ENCODE measurements at regions not wholly inside any gene's neighbourhood (a gene's known extent, or its start where the extent isn't known, plus 50 kb on each side); places are given as distances from the start of the nearest gene placed in this dataset.

DNA sequence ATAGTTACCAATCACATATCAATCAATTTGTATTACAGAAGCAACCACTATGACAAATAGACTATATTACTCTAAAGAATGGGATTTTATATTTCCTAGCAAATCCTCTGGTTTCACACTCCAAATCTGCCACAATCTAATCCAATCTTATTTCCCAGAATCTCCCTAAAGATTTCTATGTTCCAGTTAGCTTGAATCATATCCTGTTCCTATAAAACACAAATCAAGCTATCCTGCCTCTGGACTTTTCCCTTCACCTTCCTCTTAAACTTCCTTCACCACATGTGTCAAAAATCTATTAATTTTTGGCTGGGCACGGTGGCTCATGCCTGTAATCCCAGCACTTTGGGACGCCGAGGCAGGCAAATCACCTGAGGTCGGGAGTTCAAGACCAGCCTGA, 50.0 kb downstream of the PIK3C2A start:
- Histone ChIP-seq H3K4me1 (ENCODE audit: insufficient read depth, low read length, severe bottlenecking) (peaks cover 26% of the 10 kb centered on the region), H3K36me3 (ENCODE audit: insufficient read depth, low read length) (peaks cover 17% of the 10 kb centered on the region), H3K27ac (ENCODE audit: low read depth, low read length, poor library complexity, severe bottlenecking) (no peak overlapping the region)

GRCh38 chr11:17156283-17156682, 51.5 kb downstream of the PIK3C2A start:
- Histone ChIP-seq H3K27me3 (ENCODE audit: insufficient read depth, low read length) (no peaks in the 10 kb centered on the region), H3K9ac (ENCODE audit: low read length) (no peak overlapping the region), H4K20me1 (ENCODE audit: insufficient read depth, low read length) (no peaks in the 10 kb centered on the region), H2AFZ (ENCODE audit: low read length) (no peak overlapping the region), H3K4me1 (ENCODE audit: insufficient read depth, low read length, severe bottlenecking) (peaks cover 11% of the 10 kb centered on the region), H3K9me3 (ENCODE audit: low read length) (no peaks in the 10 kb centered on the region), H3K4me2 (ENCODE audit: low read length) (no peak overlapping the region), H3K4me3 (ENCODE audit: low read depth, low read length, poor library complexity, severe bottlenecking) (no peak overlapping the region), H3K79me2 (ENCODE audit: insufficient read depth, low read length) (peaks cover 26% of the 10 kb centered on the region), H3K9me2 (ENCODE audit: low read depth, low read length) (no peaks in the 10 kb centered on the region), H3K27ac (ENCODE audit: low read depth, low read length, poor library complexity, severe bottlenecking) (no peak overlapping the region), H3K36me3 (ENCODE audit: insufficient read depth, low read length) (peaks cover 17% of the 10 kb centered on the region), H3F3A (ENCODE audit: insufficient read depth, low read length) (no peaks in the 10 kb centered on the region)
- TF ChIP-seq EZH2 (IDR thresholded peaks at IDR 0.05; ENCODE audit: borderline replicate concordance, low read length), result no peak
- TF ChIP-seq, protein P1, sequence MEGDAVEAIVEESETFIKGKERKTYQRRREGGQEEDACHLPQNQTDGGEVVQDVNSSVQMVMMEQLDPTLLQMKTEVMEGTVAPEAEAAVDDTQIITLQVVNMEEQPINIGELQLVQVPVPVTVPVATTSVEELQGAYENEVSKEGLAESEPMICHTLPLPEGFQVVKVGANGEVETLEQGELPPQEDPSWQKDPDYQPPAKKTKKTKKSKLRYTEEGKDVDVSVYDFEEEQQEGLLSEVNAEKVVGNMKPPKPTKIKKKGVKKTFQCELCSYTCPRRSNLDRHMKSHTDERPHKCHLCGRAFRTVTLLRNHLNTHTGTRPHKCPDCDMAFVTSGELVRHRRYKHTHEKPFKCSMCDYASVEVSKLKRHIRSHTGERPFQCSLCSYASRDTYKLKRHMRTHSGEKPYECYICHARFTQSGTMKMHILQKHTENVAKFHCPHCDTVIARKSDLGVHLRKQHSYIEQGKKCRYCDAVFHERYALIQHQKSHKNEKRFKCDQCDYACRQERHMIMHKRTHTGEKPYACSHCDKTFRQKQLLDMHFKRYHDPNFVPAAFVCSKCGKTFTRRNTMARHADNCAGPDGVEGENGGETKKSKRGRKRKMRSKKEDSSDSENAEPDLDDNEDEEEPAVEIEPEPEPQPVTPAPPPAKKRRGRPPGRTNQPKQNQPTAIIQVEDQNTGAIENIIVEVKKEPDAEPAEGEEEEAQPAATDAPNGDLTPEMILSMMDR (IDR thresholded peaks at IDR 0.05; ENCODE audit: low read length), result no peak

More for the DNA sequence above, 50.0 kb downstream of the PIK3C2A start:
- Histone ChIP-seq H3K9ac (ENCODE audit: low read length) (no peak overlapping the region), H4K20me1 (ENCODE audit: insufficient read depth, low read length) (no peaks in the 10 kb centered on the region), H3K27me3 (ENCODE audit: insufficient read depth, low read length) (no peaks in the 10 kb centered on the region), H3K4me3 (ENCODE audit: low read depth, low read length, poor library complexity, severe bottlenecking) (no peak overlapping the region), H3K9me3 (ENCODE audit: low read length) (no peaks in the 10 kb centered on the region), H3K9me2 (ENCODE audit: low read depth, low read length) (no peaks in the 10 kb centered on the region), H3K79me2 (ENCODE audit: insufficient read depth, low read length) (peaks cover 27% of the 10 kb centered on the region), H3K4me2 (ENCODE audit: low read length) (no peak overlapping the region), H2AFZ (ENCODE audit: low read length) (no peak overlapping the region), H3F3A (ENCODE audit: insufficient read depth, low read length) (no peaks in the 10 kb centered on the region)
- TF ChIP-seq, protein P1 (IDR thresholded peaks at IDR 0.05; ENCODE audit: low read length), result no peak
- TF ChIP-seq EZH2 (IDR thresholded peaks at IDR 0.05; ENCODE audit: borderline replicate concordance, low read length), result no peak

- Histone ChIP-seq H3K36me3 (ENCODE audit: insufficient read depth, low read length) (peaks cover 18% of the 10 kb centered on the region), H3K9me3 (ENCODE audit: low read length) (no peaks in the 10 kb centered on the region), H3K4me3 (ENCODE audit: low read depth, low read length, poor library complexity, severe bottlenecking) (no peak overlapping the region), H4K20me1 (ENCODE audit: insufficient read depth, low read length) (no peaks in the 10 kb centered on the region), H3K27ac (ENCODE audit: low read depth, low read length, poor library complexity, severe bottlenecking) (no peak overlapping the region), H3K9me2 (ENCODE audit: low read depth, low read length) (no peaks in the 10 kb centered on the region), H3K9ac (ENCODE audit: low read length) (no peak overlapping the region), H3K27me3 (ENCODE audit: insufficient read depth, low read length) (no peaks in the 10 kb centered on the region), H3K79me2 (ENCODE audit: insufficient read depth, low read length) (peaks cover 16% of the 10 kb centered on the region; the same call in 1 of the 2 replicates), H3F3A (ENCODE audit: insufficient read depth, low read length) (no peaks in the 10 kb centered on the region), H2AFZ (ENCODE audit: low read length) (no peak overlapping the region), H3K4me1 (ENCODE audit: insufficient read depth, low read length, severe bottlenecking) (no peaks in the 10 kb centered on the region), H3K4me2 (ENCODE audit: low read length) (no peak overlapping the region)
- TF ChIP-seq, protein P1 (IDR thresholded peaks at IDR 0.05; ENCODE audit: low read length), result no peak
- no peak for TF ChIP-seq EZH2 (IDR thresholded peaks at IDR 0.05; ENCODE audit: borderline replicate concordance, low read length)
Measured at GRCh38 chr11:17154409-17155159, 53.2 kb downstream of the PIK3C2A start.

Measured in OCI-LY1 (cell line).